ENCODE measurements at regions not wholly inside any gene's neighbourhood (a gene's known extent, or its start where the extent isn't known, plus 50 kb on each side); places are given as distances from the start of the nearest gene placed in this dataset.

DNA sequence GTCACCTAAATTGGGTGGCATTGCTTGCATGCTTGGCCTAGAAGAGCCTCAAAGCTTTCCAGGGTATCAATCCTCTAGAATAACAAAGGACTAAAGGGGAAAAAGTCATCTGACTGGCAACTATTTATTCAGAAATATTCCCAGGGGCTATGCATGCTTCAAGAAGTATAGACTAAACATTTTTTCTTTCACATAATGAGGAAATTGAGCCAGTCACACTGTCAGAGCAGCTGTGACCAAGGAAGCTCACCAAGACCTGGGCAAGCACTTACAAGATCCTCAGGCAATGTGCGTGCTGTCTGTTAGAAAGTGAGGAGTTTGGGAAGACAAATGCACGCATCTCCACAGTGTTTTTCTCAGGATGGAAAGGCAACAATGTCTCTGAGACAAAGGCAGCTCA is 747.2 kb downstream of the DIAPH3 start:
- Mint-ChIP-seq H3K9me3 (peaks cover 17% of the 10 kb centered on the region), H3K27me3 (ENCODE audit: low read depth) (peaks cover 20% of the 10 kb centered on the region), H3K27ac (peak overlapping the region; percentile 78), H3K36me3 (peaks cover 8% of the 10 kb centered on the region), H3K4me1 (peaks cover 39% of the 10 kb centered on the region), H3K4me3 (no peak overlapping the region)
- ATAC-seq (peak; percentile 44), DNase-seq (ENCODE audit: low spot score) (no peak)
- POLR2A ChIA-PET = no interaction called here
- TF ChIP-seq TEAD1 (CRISPR knock-in tag; IDR thresholded peaks at IDR 0.05) (no peak), ZNF423 (CRISPR knock-in tag; IDR thresholded peaks at IDR 0.05) (no peak), NR3C1 (CRISPR knock-in tag; conservative IDR thresholded peaks at IDR 0.05; ENCODE audit: low read depth) (no peak), KAT7 (CRISPR knock-in tag; IDR thresholded peaks at IDR 0.05; ENCODE audit: borderline replicate concordance) (no peak), ZNF232 (CRISPR knock-in tag; IDR thresholded peaks at IDR 0.05) (no peak), ZBTB21 (CRISPR knock-in tag; IDR thresholded peaks at IDR 0.05; ENCODE audit: borderline replicate concordance) (no peak), CBFB (CRISPR knock-in tag; IDR thresholded peaks at IDR 0.05; ENCODE audit: low read depth) (no peak), NFYB (CRISPR knock-in tag; conservative IDR thresholded peaks at IDR 0.05; ENCODE audit: low read depth) (no peak), SMAD4 (CRISPR knock-in tag; IDR thresholded peaks at IDR 0.05) (no peak)
- TF ChIP-seq, protein P1, sequence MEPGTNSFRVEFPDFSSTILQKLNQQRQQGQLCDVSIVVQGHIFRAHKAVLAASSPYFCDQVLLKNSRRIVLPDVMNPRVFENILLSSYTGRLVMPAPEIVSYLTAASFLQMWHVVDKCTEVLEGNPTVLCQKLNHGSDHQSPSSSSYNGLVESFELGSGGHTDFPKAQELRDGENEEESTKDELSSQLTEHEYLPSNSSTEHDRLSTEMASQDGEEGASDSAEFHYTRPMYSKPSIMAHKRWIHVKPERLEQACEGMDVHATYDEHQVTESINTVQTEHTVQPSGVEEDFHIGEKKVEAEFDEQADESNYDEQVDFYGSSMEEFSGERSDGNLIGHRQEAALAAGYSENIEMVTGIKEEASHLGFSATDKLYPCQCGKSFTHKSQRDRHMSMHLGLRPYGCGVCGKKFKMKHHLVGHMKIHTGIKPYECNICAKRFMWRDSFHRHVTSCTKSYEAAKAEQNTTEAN (CRISPR knock-in tag; IDR thresholded peaks at IDR 0.05) = no peak
- TF ChIP-seq, protein P2, sequence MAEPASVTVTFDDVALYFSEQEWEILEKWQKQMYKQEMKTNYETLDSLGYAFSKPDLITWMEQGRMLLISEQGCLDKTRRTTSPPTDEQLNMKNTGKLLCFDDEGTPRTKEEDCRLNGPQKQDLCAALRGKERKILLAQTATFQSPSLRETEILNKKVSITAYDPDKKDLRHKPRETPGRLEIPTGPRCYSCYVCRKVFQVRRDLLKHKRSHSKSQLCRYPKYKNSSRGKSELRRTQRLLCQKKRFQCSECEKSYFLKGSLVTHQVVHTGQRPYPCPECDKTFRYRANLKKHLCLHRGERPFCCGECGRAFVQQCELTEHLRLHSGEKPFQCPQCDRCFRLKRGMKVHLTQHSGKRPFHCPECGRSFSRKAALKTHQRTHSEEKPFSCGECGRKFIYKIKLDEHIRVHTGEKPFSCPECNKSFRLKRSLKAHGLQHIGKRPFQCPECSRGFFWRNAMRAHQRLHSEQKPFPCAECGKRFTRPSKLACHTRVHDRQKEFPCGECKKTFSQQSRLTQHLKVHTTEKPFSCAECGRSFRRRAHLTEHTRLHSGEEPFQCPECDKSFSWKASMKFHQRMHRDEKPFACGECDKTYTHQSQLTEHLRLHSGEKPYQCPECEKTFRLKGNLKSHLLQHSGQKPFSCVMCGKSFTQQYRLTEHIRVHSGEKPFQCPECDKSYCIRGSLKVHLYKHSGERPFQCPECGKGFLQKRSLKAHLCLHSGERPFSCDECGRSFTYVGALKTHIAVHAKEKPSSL (CRISPR knock-in tag; conservative IDR thresholded peaks at IDR 0.05) = no peak
- TF ChIP-seq, protein P3, sequence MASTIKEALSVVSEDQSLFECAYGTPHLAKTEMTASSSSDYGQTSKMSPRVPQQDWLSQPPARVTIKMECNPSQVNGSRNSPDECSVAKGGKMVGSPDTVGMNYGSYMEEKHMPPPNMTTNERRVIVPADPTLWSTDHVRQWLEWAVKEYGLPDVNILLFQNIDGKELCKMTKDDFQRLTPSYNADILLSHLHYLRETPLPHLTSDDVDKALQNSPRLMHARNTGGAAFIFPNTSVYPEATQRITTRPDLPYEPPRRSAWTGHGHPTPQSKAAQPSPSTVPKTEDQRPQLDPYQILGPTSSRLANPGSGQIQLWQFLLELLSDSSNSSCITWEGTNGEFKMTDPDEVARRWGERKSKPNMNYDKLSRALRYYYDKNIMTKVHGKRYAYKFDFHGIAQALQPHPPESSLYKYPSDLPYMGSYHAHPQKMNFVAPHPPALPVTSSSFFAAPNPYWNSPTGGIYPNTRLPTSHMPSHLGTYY (CRISPR knock-in tag; IDR thresholded peaks at IDR 0.05) = no peak
- TF ChIP-seq, protein P4, sequence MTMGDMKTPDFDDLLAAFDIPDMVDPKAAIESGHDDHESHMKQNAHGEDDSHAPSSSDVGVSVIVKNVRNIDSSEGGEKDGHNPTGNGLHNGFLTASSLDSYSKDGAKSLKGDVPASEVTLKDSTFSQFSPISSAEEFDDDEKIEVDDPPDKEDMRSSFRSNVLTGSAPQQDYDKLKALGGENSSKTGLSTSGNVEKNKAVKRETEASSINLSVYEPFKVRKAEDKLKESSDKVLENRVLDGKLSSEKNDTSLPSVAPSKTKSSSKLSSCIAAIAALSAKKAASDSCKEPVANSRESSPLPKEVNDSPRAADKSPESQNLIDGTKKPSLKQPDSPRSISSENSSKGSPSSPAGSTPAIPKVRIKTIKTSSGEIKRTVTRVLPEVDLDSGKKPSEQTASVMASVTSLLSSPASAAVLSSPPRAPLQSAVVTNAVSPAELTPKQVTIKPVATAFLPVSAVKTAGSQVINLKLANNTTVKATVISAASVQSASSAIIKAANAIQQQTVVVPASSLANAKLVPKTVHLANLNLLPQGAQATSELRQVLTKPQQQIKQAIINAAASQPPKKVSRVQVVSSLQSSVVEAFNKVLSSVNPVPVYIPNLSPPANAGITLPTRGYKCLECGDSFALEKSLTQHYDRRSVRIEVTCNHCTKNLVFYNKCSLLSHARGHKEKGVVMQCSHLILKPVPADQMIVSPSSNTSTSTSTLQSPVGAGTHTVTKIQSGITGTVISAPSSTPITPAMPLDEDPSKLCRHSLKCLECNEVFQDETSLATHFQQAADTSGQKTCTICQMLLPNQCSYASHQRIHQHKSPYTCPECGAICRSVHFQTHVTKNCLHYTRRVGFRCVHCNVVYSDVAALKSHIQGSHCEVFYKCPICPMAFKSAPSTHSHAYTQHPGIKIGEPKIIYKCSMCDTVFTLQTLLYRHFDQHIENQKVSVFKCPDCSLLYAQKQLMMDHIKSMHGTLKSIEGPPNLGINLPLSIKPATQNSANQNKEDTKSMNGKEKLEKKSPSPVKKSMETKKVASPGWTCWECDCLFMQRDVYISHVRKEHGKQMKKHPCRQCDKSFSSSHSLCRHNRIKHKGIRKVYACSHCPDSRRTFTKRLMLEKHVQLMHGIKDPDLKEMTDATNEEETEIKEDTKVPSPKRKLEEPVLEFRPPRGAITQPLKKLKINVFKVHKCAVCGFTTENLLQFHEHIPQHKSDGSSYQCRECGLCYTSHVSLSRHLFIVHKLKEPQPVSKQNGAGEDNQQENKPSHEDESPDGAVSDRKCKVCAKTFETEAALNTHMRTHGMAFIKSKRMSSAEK (CRISPR knock-in tag; IDR thresholded peaks at IDR 0.05; ENCODE audit: borderline replicate concordance) = no peak
- TF ChIP-seq, protein P5, sequence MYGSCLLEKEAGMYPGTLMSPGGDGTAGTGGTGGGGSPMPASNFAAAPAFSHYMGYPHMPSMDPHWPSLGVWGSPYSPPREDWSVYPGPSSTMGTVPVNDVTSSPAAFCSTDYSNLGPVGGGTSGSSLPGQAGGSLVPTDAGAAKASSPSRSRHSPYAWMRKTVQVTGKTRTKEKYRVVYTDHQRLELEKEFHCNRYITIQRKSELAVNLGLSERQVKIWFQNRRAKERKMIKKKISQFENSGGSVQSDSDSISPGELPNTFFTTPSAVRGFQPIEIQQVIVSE (CRISPR knock-in tag; IDR thresholded peaks at IDR 0.05; ENCODE audit: borderline replicate concordance) = no peak
- TF ChIP-seq, protein P6, sequence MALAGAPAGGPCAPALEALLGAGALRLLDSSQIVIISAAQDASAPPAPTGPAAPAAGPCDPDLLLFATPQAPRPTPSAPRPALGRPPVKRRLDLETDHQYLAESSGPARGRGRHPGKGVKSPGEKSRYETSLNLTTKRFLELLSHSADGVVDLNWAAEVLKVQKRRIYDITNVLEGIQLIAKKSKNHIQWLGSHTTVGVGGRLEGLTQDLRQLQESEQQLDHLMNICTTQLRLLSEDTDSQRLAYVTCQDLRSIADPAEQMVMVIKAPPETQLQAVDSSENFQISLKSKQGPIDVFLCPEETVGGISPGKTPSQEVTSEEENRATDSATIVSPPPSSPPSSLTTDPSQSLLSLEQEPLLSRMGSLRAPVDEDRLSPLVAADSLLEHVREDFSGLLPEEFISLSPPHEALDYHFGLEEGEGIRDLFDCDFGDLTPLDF (CRISPR knock-in tag; IDR thresholded peaks at IDR 0.05) = no peak
- TF ChIP-seq, protein P7, sequence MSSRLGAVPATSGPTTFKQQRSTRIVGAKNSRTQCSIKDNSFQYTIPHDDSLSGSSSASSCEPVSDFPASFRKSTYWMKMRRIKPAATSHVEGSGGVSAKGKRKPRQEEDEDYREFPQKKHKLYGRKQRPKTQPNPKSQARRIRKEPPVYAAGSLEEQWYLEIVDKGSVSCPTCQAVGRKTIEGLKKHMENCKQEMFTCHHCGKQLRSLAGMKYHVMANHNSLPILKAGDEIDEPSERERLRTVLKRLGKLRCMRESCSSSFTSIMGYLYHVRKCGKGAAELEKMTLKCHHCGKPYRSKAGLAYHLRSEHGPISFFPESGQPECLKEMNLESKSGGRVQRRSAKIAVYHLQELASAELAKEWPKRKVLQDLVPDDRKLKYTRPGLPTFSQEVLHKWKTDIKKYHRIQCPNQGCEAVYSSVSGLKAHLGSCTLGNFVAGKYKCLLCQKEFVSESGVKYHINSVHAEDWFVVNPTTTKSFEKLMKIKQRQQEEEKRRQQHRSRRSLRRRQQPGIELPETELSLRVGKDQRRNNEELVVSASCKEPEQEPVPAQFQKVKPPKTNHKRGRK (CRISPR knock-in tag; IDR thresholded peaks at IDR 0.05; ENCODE audit: borderline replicate concordance) = no peak
- TF ChIP-seq, protein P8, sequence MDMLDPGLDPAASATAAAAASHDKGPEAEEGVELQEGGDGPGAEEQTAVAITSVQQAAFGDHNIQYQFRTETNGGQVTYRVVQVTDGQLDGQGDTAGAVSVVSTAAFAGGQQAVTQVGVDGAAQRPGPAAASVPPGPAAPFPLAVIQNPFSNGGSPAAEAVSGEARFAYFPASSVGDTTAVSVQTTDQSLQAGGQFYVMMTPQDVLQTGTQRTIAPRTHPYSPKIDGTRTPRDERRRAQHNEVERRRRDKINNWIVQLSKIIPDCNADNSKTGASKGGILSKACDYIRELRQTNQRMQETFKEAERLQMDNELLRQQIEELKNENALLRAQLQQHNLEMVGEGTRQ (CRISPR knock-in tag; IDR thresholded peaks at IDR 0.05) = no peak
- CTCF ChIA-PET = no interaction called here

Data from WTC11 (cell line).